ENCODE measurements at regions not wholly inside any gene's neighbourhood (a gene's known extent, or its start where the extent isn't known, plus 50 kb on each side); places are given as distances from the start of the nearest gene placed in this dataset.

GRCh38 chr5:144549580-144549979 lies 378.9 kb downstream of the KCTD16 start:
- no peak for FAIRE-seq
- in situ Hi-C loops (cut with HindIII; ENCODE audit: extremely low pct_ligation_motif_present, low pct_unique_long_range_greater_than_20kb), result no loop called here
- CTCF ChIA-PET (ENCODE audit: low intra/inter-chr PET ratio, low total read pairs), result no interaction called here

GRCh38 chr5:144548936-144549335 lies 378.3 kb downstream of the KCTD16 start:
- H3K27ac ChIP-seq (ENCODE audit: extremely low read length, insufficient read depth, low read length), result no peak overlapping the region
- ATAC-seq (no peak), FAIRE-seq (no peak)
- TF ChIP-seq IKZF4 (CRISPR knock-in tag; IDR thresholded peaks at IDR 0.05; ENCODE audit: borderline replicate concordance, low read depth, not compliant biosample characterization) (no peak), ZNF749 (CRISPR knock-in tag; IDR thresholded peaks at IDR 0.05; ENCODE audit: borderline replicate concordance) (no peak), ZBTB2 (CRISPR knock-in tag; IDR thresholded peaks at IDR 0.05; ENCODE audit: low read depth) (no peak), ZNF138 (CRISPR knock-in tag; IDR thresholded peaks at IDR 0.05; ENCODE audit: low read depth) (no peak), AGO2 (optimal IDR thresholded peaks at IDR 0.05; ENCODE audit: low read depth, low read length) (no peak), ZNF713 (CRISPR knock-in tag; IDR thresholded peaks at IDR 0.05) (no peak), ZNF512 (CRISPR knock-in tag; IDR thresholded peaks at IDR 0.05) (no peak), BORCS8-MEF2B (CRISPR knock-in tag; IDR thresholded peaks at IDR 0.05) (no peak), ZNF607 (CRISPR knock-in tag; IDR thresholded peaks at IDR 0.05; ENCODE audit: borderline replicate concordance) (no peak), EP300 (IDR thresholded peaks at IDR 0.05; ENCODE audit: low read depth in 2 of 2, low read length in 2 of 2) (no peak), EP300 (CRISPR knock-in tag; IDR thresholded peaks at IDR 0.05; ENCODE audit: borderline replicate concordance) (no peak), BHLHE40 (IDR thresholded peaks at IDR 0.05; ENCODE audit: low read length) (no peak)

More at GRCh38 chr5:144549580-144549979, 378.9 kb downstream of the KCTD16 start:
- no peaks in the 10 kb centered on the region for H3K27me3 ChIP-seq (ENCODE audit: control insufficient read depth in 1 of 2, insufficient read depth in 2 of 2, low read length in 2 of 2)
- no peak overlapping the region for H3K4me3 ChIP-seq (replicated peaks in 1 of 3; ENCODE audit: insufficient read depth in 1 of 3, low read depth in 2 of 3, low read length in 3 of 3)
- H3K79me2 ChIP-seq (ENCODE audit: insufficient read depth, low read length), result no peaks in the 10 kb centered on the region
- no peak overlapping the region for H3K27ac ChIP-seq (ENCODE audit: extremely low read length, insufficient read depth, low read length)
- TF ChIP-seq U2AF1 (optimal IDR thresholded peaks at IDR 0.05; ENCODE audit: low read depth, low read length) (no peak), ZGPAT (CRISPR knock-in tag; IDR thresholded peaks at IDR 0.05) (no peak), ZBTB7A (CRISPR knock-in tag; IDR thresholded peaks at IDR 0.05) (no peak)
- DNase-seq (ENCODE audit: low spot score) (no peak), ATAC-seq (no peak)
- no peaks in the 10 kb centered on the region for H4K20me1 ChIP-seq (ENCODE audit: insufficient read depth, low read length)
- no peaks in the 10 kb centered on the region for H3K4me1 ChIP-seq (ENCODE audit: insufficient read depth, low read length)
- no peak overlapping the region for H3K4me2 ChIP-seq (ENCODE audit: low read depth, low read length)
- intact Hi-C loops (cut with micrococcal nuclease; ENCODE audit: unreplicated experiment), result no loop called here
- POLR2A ChIA-PET, result no interaction called here
- no TSS peak for BruUV-seq (replicated peaks)
- H3K9me3 ChIP-seq (ENCODE audit: low read length), result peaks cover 14% of the 10 kb centered on the region
- H3K36me3 ChIP-seq (replicated peaks in 1 of 2; ENCODE audit: control insufficient read depth in 1 of 2, insufficient read depth in 2 of 2, low read length in 2 of 2), result no peaks in the 10 kb centered on the region
- no peak overlapping the region for H2AFZ ChIP-seq (ENCODE audit: low read length)
- WGBS (ENCODE audit: low lambda C conversion rate), result 0% methylated on average over 3 of the region's 3 CpGs
- H3K9ac ChIP-seq (ENCODE audit: insufficient read depth, low read depth, low read length), result no peak overlapping the region

More at GRCh38 chr5:144548936-144549335, 378.3 kb downstream of the KCTD16 start:
- ChIA-PET POLR2A (no interaction called here), CTCF (ENCODE audit: low intra/inter-chr PET ratio, low total read pairs) (no interaction called here)
- H3K4me2 ChIP-seq (ENCODE audit: low read depth, low read length), result no peak overlapping the region
- no peak overlapping the region for H3K4me3 ChIP-seq (replicated peaks in 1 of 3; ENCODE audit: insufficient read depth in 1 of 3, low read depth in 2 of 3, low read length in 3 of 3)
- H3K9ac ChIP-seq (ENCODE audit: insufficient read depth, low read depth, low read length), result no peak overlapping the region
- H3K4me1 ChIP-seq (ENCODE audit: insufficient read depth, low read length), result no peaks in the 10 kb centered on the region
- no peak for DNase-seq (ENCODE audit: low spot score)
- no peaks in the 10 kb centered on the region for H3K27me3 ChIP-seq (ENCODE audit: control insufficient read depth in 1 of 2, insufficient read depth in 2 of 2, low read length in 2 of 2)
- no TSS peak for BruUV-seq (replicated peaks)
- peaks cover 7% of the 10 kb centered on the region for H3K9me3 ChIP-seq (ENCODE audit: low read length)
- no peaks in the 10 kb centered on the region for H3K79me2 ChIP-seq (ENCODE audit: insufficient read depth, low read length)
- H2AFZ ChIP-seq (ENCODE audit: low read length), result no peak overlapping the region
- WGBS (ENCODE audit: low lambda C conversion rate), result 29% methylated on average over 2 of the region's 2 CpGs
- intact Hi-C loops (cut with micrococcal nuclease; ENCODE audit: unreplicated experiment), result no loop called here
- H3K36me3 ChIP-seq (replicated peaks in 1 of 2; ENCODE audit: control insufficient read depth in 1 of 2, insufficient read depth in 2 of 2, low read length in 2 of 2), result no peaks in the 10 kb centered on the region
- no peaks in the 10 kb centered on the region for H4K20me1 ChIP-seq (ENCODE audit: insufficient read depth, low read length)
- in situ Hi-C loops (cut with HindIII; ENCODE audit: extremely low pct_ligation_motif_present, low pct_unique_long_range_greater_than_20kb), result no loop called here

All from HepG2 (cell line).